Adrenal gland (tissue), 9 donors: ENCODE measurements at regions not wholly inside any gene's neighbourhood (a gene's known extent, or its start where the extent isn't known, plus 50 kb on each side); places are given as distances from the start of the nearest gene placed in this dataset.

Source experiments
- DNase-seq, 7 donors: peaks; one replicate each; pipeline ENCODE4 v3.0.0-alpha.2; 2019 to 2020
- H3K27ac ChIP-seq, 5 donors: fragments of 200-600 bp; sonication (generic) in 4 of 5; 1 replicate in 3 of 5; 2 replicates in 2 of 5; pipeline versions ENCODE4 v1.5.1 to v1.8.0; 2016 to 2020; ENCODE audit warnings: mild to moderate bottlenecking in 1 of 5
- H3K27me3 ChIP-seq: fragments of 200-600 bp; 2 replicates; pipeline ENCODE4 v1.8.0; 2021
- H3K36me3 ChIP-seq, 2 donors: fragments of 200-600 bp; replicated peaks in 1 of 2; 1 replicate in 1 of 2; 2 replicates in 1 of 2; pipeline versions ENCODE4 v1.5.1 to v1.8.0; 2018 to 2022
- H3K4me1 ChIP-seq, 2 donors: fragments of 200-600 bp; replicated peaks in 1 of 2; 1 replicate in 1 of 2; 2 replicates in 1 of 2; pipeline versions ENCODE4 v1.5.1 to v1.8.0; 2018 to 2021
- H3K4me3 ChIP-seq, 4 donors: fragments of 200-600 bp; sonication (generic) in 3 of 4; one replicate each; pipeline ENCODE4 v1.5.1; 2016 to 2018
- H3K9me3 ChIP-seq, 3 donors: fragments of 200-600 bp; sonication (generic) in 1 of 3; replicated peaks in 1 of 3; 1 replicate in 2 of 3; 2 replicates in 1 of 3; pipeline versions ENCODE4 v1.5.1 to v1.8.0; 2016 to 2021
- CTCF ChIP-seq, 6 experiments: fragments of 450-650 bp in 4 of 6; fragments of 200-600 bp in 2 of 6; sonication (generic) in 1 of 6; IDR thresholded peaks; 1 replicate in 5 of 6; 2 replicates in 1 of 6; pipeline versions ENCODE4 v1.5.1 to v1.8.0; 2016 to 2021; ENCODE audit warnings: antibody characterized with exemption in 6 of 6, mild to moderate bottlenecking in 2 of 6, moderate library complexity in 1 of 6
- POLR2A ChIP-seq, 2 donors: fragments of 450-650 bp; IDR thresholded peaks; one replicate each; pipeline ENCODE4 v1.6.1; 2017; ENCODE audit warnings: antibody characterized with exemption in 2 of 2, mild to moderate bottlenecking in 2 of 2, moderate library complexity in 1 of 2
- WGBS, 4 donors: extraction: QIAGEN DNeasy Blood & Tissue Kit in 2 of 4; methylation state at CpG; one replicate each; pipeline versions ENCODE4 v1.1.5 to v1.1.7; 2013 to 2017; 5-methylcytosine and 5-hydroxymethylcytosine counted together
- intact Hi-C, 2 donors: fragments of 100-400 bp; cut with DNase I; formaldehyde crosslinking; loops; one replicate each; pipeline versions ENCODE4 v1.14.1 to v1.15.0; 2022 to 2023
- donor health status: healthy with polysubstance abuse.
- donor health status: Bipolar disorder and iron deficiency.
- donor health status: DM: yes; HTN: yes; CAD: no.
- donor health status: DM: no; HTN: no; CAD: no.
- donor health status: DM: no; HTN: no; CAD: no.

GRCh38 chr18:57219964-57220363 is 73.1 kb downstream of the BOD1L2 start:
- DNase-seq, result no peak
- no peak overlapping the region for H3K27ac ChIP-seq
- intact Hi-C loops, result no loop called here
- H3K4me3 ChIP-seq, result no peak overlapping the region
- H3K36me3 ChIP-seq, result no peaks in the 10 kb centered on the region
- no peak for TF ChIP-seq CTCF (IDR thresholded peaks at IDR 0.05)
- TF ChIP-seq POLR2A (IDR thresholded peaks at IDR 0.05), result no peak
- H3K4me1 ChIP-seq, result no peaks in the 10 kb centered on the region
- H3K9me3 ChIP-seq, result no peaks in the 10 kb centered on the region
- H3K27me3 ChIP-seq, result no peaks in the 10 kb centered on the region

GRCh38 chr18:57220480-57220879 is 73.6 kb downstream of the BOD1L2 start:
- no peak for TF ChIP-seq CTCF (IDR thresholded peaks at IDR 0.05)
- no peak for TF ChIP-seq POLR2A (IDR thresholded peaks at IDR 0.05)
- WGBS, 4 donors, result 12 to 24% (median 16%) methylated on average over 3 of the region's 3 CpGs
- intact Hi-C loops, result no loop called here

GRCh38 chr18:57220930-57221483 is 74.1 kb downstream of the BOD1L2 start:
- H3K4me3 ChIP-seq, result no peak overlapping the region
- H3K27ac ChIP-seq, result no peak overlapping the region
- no peak for TF ChIP-seq CTCF (IDR thresholded peaks at IDR 0.05)
- no peak for TF ChIP-seq POLR2A (IDR thresholded peaks at IDR 0.05)
- intact Hi-C loops, result no loop called here
- 61 to 66% (median 64%) methylated on average over 8 to 9 of the region's 9 CpGs for WGBS, 4 donors
- DNase-seq, result no peak
- H3K9me3 ChIP-seq, result no peaks in the 10 kb centered on the region
- no peaks in the 10 kb centered on the region for H3K4me1 ChIP-seq
- no peaks in the 10 kb centered on the region for H3K27me3 ChIP-seq
- no peaks in the 10 kb centered on the region for H3K36me3 ChIP-seq

More at GRCh38 chr18:57220480-57220879, 73.6 kb downstream of the BOD1L2 start:
- Histone ChIP-seq H3K36me3 (no peaks in the 10 kb centered on the region), H3K4me1 (no peaks in the 10 kb centered on the region), H3K9me3 (no peaks in the 10 kb centered on the region), H3K27me3 (no peaks in the 10 kb centered on the region), H3K27ac (no peak overlapping the region), H3K4me3 (no peak overlapping the region)
- no peak for DNase-seq

- Histone ChIP-seq H3K4me1 (no peaks in the 10 kb centered on the region), H3K9me3 (no peaks in the 10 kb centered on the region), H3K27me3 (no peaks in the 10 kb centered on the region), H3K4me3 (no peak overlapping the region), H3K36me3 (no peaks in the 10 kb centered on the region), H3K27ac (no peak overlapping the region)
- intact Hi-C loops, result no loop called here
- DNase-seq, result no peak
- 48 to 61% (median 60%) methylated on average over 4 of the region's 4 CpGs for WGBS, 4 donors
- TF ChIP-seq POLR2A (IDR thresholded peaks at IDR 0.05) (no peak), CTCF (IDR thresholded peaks at IDR 0.05) (no peak)
Measured at GRCh38 chr18:57223144-57223870, 76.4 kb downstream of the BOD1L2 start.
